ENCODE measurements at regions not wholly inside any gene's neighbourhood (a gene's known extent, or its start where the extent isn't known, plus 50 kb on each side); places are given as distances from the start of the nearest gene placed in this dataset.

DNA sequence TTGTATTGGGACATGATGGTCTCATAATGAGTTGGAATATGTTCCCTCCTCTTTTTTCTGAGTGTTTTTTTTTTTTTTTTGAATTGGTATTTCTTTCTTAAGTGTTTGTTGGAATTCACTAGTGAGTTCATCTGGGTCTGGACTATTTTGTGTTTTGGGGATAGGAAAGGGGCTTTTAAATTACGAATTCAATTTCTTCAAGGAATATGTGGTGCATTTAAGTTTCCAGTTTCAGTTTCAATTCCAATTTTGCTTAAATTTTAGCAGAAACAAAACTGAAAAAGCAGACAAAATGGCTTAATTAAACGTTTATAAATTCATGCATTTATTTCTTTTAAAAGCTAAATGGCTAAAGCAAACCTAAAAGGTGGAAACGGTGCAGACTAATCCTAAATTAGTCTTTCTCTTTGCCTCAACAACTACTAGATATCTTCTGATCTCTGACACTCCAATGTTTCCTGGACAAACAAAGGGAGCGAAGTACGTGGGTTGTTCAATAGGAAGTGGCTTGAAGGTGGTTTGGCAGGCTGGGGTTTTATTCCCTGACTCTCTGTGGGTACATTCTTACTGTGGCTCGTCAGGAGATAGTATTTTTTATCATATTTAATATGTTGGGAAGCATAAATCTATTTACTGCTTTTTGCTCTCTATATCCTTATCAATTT, 50.0 kb upstream of the CORO2B start:
- no peak overlapping the region for H3K4me3 ChIP-seq (ENCODE audit: low read depth, low read length)
- TF ChIP-seq, protein P1, sequence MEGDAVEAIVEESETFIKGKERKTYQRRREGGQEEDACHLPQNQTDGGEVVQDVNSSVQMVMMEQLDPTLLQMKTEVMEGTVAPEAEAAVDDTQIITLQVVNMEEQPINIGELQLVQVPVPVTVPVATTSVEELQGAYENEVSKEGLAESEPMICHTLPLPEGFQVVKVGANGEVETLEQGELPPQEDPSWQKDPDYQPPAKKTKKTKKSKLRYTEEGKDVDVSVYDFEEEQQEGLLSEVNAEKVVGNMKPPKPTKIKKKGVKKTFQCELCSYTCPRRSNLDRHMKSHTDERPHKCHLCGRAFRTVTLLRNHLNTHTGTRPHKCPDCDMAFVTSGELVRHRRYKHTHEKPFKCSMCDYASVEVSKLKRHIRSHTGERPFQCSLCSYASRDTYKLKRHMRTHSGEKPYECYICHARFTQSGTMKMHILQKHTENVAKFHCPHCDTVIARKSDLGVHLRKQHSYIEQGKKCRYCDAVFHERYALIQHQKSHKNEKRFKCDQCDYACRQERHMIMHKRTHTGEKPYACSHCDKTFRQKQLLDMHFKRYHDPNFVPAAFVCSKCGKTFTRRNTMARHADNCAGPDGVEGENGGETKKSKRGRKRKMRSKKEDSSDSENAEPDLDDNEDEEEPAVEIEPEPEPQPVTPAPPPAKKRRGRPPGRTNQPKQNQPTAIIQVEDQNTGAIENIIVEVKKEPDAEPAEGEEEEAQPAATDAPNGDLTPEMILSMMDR (IDR thresholded peaks at IDR 0.05; ENCODE audit: low read depth, low read length, missing control alignments), result no peak
- H3K27ac ChIP-seq, result peak overlapping the region; percentile 68
- in situ Hi-C loops (cut with HindIII; ENCODE audit: low pct_ligation_motif_present, low sequenced_read_pairs), result no loop called here
- DNase-seq, result peak; percentile 86
- H3K36me3 ChIP-seq (replicated peaks), result no peaks in the 10 kb centered on the region
- H3K27me3 ChIP-seq (replicated peaks), result no peaks in the 10 kb centered on the region

Measured in brain microvascular endothelial cell (primary cell).